K562 (cell line): ENCODE measurements at regions not wholly inside any gene's neighbourhood (a gene's known extent, or its start where the extent isn't known, plus 50 kb on each side); places are given as distances from the start of the nearest gene placed in this dataset.

ENCODE experiments used
- ATAC-seq: fragments of 200-7000 bp; cut with Tn5 transposase; 3 replicates; pipeline ENCODE4 v1.9.1; 2020; ENCODE audit warnings: moderate library complexity
- BruUV-seq: library from RNA; stranded (reverse); fragments of 400-500 nt; replicated peaks from 2 replicates; lab custom pipeline; 2021; lab: Mats Ljungman, UMichigan
- CTCF ChIA-PET: fragments of 300-600 bp; formaldehyde crosslinking; extraction: SDS; loops from one replicate; lab custom pipeline; 2021; ENCODE audit warnings: low intra/inter-chr PET ratio; lab: Yijun Ruan, JAX
- POLR2A ChIA-PET: fragments of 300-600, 350-650 bp; sonication (Branson Sonifier 250); formaldehyde crosslinking; extraction: SDS; loops from one replicate; lab custom pipeline; 2021; ENCODE audit warnings: antibody characterized with exemption, inconsistent platforms; lab: Yijun Ruan, JAX
- DNase-seq, 4 experiments: peaks; one replicate each; pipeline versions ENCODE4 v3.0.0 to v3.0.0-alpha.2; 2011 to 2018; ENCODE audit warnings: low spot score in 3 of 4, mixed read lengths in 3 of 4; ENCODE audit errors: extremely low read depth in 1 of 4
- FAIRE-seq: peaks from 2 replicates; lab custom pipeline; 2011; peaks lifted over from hg19 to GRCh38; lab: Jason Lieb, UNC
- H2AFZ ChIP-seq: 2 replicates; pipeline ENCODE4 v1.6.0; 2011; ENCODE audit warnings: low read depth, low read length, control low read depth, inconsistent platforms
- H3K27ac ChIP-seq: fragments of 200-600 bp; 3 replicates; pipeline ENCODE4 v1.8.0; 2011; ENCODE audit warnings: low read depth, mild to moderate bottlenecking, control low read depth, inconsistent platforms, low read length, moderate library complexity, mixed read lengths; ENCODE audit errors: extremely low read depth
- H3K27me3 ChIP-seq, 2 experiments: fragments of 300-600 bp in 1 of 2; 2 replicates in 1 of 2; 3 replicates in 1 of 2; pipeline versions ENCODE4 v1.6.0 to v1.8.0; 2011; ENCODE audit warnings: inconsistent platforms in 2 of 2, low read length in 2 of 2, mild to moderate bottlenecking in 1 of 2, mixed read lengths in 1 of 2, moderate library complexity in 1 of 2; ENCODE audit not compliant: control insufficient read depth in 2 of 2, insufficient read depth in 2 of 2
- H3K36me3 ChIP-seq: fragments of 300-600 bp; 3 replicates; pipeline ENCODE4 v1.8.0; 2011; ENCODE audit warnings: mild to moderate bottlenecking, low read length, inconsistent platforms; ENCODE audit not compliant: control insufficient read depth, insufficient read depth
- H3K4me1 ChIP-seq, 2 experiments: fragments of 200-600 bp in 1 of 2; replicated peaks in 1 of 2; 2 replicates in 1 of 2; 3 replicates in 1 of 2; pipeline versions ENCODE4 v1.5.1 to v1.8.0; 2011; ENCODE audit warnings: inconsistent platforms in 2 of 2, low read length in 2 of 2, mild to moderate bottlenecking in 1 of 2, mixed read lengths in 1 of 2, moderate library complexity in 1 of 2; ENCODE audit not compliant: control insufficient read depth in 2 of 2, insufficient read depth in 2 of 2
- H3K4me2 ChIP-seq: 2 replicates; pipeline ENCODE4 v1.6.1; 2011; ENCODE audit warnings: low read length, control low read depth, inconsistent platforms, mixed read lengths; ENCODE audit not compliant: insufficient read depth
- H3K4me3 ChIP-seq: fragments of 200-600 bp; sonication (generic), shearing (Covaris generic); 2 replicates; pipeline ENCODE4 v1.5.1; 2016; ENCODE audit warnings: control low read depth, inconsistent platforms
- H3K79me2 ChIP-seq: fragments of 200-600 bp; 3 replicates; pipeline ENCODE4 v1.8.0; 2011; ENCODE audit warnings: low read length, inconsistent platforms; ENCODE audit not compliant: control insufficient read depth, insufficient read depth
- H3K9ac ChIP-seq, 2 experiments: 2 replicates each; pipeline versions ENCODE4 v1.6.0 to v1.6.1; 2011; ENCODE audit warnings: low read depth in 2 of 2, low read length in 2 of 2, control low read depth in 1 of 2, inconsistent platforms in 1 of 2, mild to moderate bottlenecking in 1 of 2, mixed read lengths in 1 of 2; ENCODE audit not compliant: insufficient read depth in 1 of 2
- H3K9me1 ChIP-seq: one replicate; pipeline ENCODE4 v1.6.0; 2011; ENCODE audit warnings: inconsistent platforms, mild to moderate bottlenecking, low read length, moderate library complexity; ENCODE audit not compliant: control insufficient read depth, insufficient read depth
- H3K9me3 ChIP-seq: replicated peaks from 2 replicates; pipeline ENCODE4 v1.5.1; 2011; ENCODE audit warnings: low read depth, low read length, inconsistent platforms; ENCODE audit not compliant: control insufficient read depth, insufficient read depth
- H4K20me1 ChIP-seq: replicated peaks from 2 replicates; pipeline ENCODE4 v1.6.1; 2011; ENCODE audit warnings: low read length, inconsistent platforms, mixed read lengths; ENCODE audit not compliant: control insufficient read depth, insufficient read depth
- E4F1 ChIP-seq: fragments of 250-450 bp; sonication (Bioruptor Pico); IDR thresholded peaks from 2 replicates; pipeline ENCODE4 v1.5.0; 2021; ENCODE audit warnings: mild to moderate bottlenecking, borderline replicate concordance
- GABPB1 ChIP-seq: sonication (generic); formaldehyde crosslinking; IDR thresholded peaks from 2 replicates; pipeline ENCODE4 v1.8.0; 2022; ENCODE audit warnings: mild to moderate bottlenecking, missing genetic modification reagents
- HOXB6 ChIP-seq: fragments of 250-450 bp; sonication (Bioruptor Pico); IDR thresholded peaks from 2 replicates; pipeline ENCODE4 v1.5.1; 2022; ENCODE audit warnings: mild to moderate bottlenecking, borderline replicate concordance
- MEF2D ChIP-seq: conservative IDR thresholded peaks from 2 replicates; pipeline ENCODE4 v1.6.1; 2016; ENCODE audit warnings: low read depth, missing genetic modification characterization, missing compliant biosample characterization
- NCOA6 ChIP-seq: fragments of 450-650 bp; IDR thresholded peaks from 2 replicates; pipeline ENCODE4 v1.6.1; 2017; ENCODE audit warnings: mild to moderate bottlenecking
- PTTG1 ChIP-seq: fragments of 450-650 bp; IDR thresholded peaks from 2 replicates; pipeline ENCODE4 v1.6.1; 2016; ENCODE audit warnings: low read depth, mild to moderate bottlenecking, missing genetic modification characterization, missing compliant biosample characterization
- SAFB ChIP-seq: fragments of 200-400 bp; formaldehyde crosslinking; IDR thresholded peaks from 2 replicates; pipeline ENCODE4 v1.6.1; 2017; ENCODE audit warnings: low read depth, low read length, borderline replicate concordance
- STAT5A ChIP-seq: IDR thresholded peaks from 2 replicates; pipeline ENCODE4 v1.6.1; 2012; ENCODE audit warnings: low read length, inconsistent platforms, borderline replicate concordance
- ZBTB33 ChIP-seq: sonication (generic); formaldehyde crosslinking; IDR thresholded peaks from 2 replicates; pipeline ENCODE4 v1.8.1; 2023; ENCODE audit warnings: mild to moderate bottlenecking, missing genetic modification reagents
- ZFP30 ChIP-seq: fragments of 250-450 bp; sonication (Bioruptor Pico); IDR thresholded peaks from 2 replicates; pipeline ENCODE4 v1.8.0; 2022; ENCODE audit warnings: moderate library complexity, mild to moderate bottlenecking, inconsistent platforms, borderline replicate concordance
- WGBS: fragments of 100-300 bp; shearing (Covaris generic); methylation state at CpG from one replicate; pipeline ENCODE4 v1.1.6; 2016; ENCODE audit warnings: low coverage, mixed read lengths; ENCODE audit not compliant: insufficient coverage; ENCODE audit errors: missing lambda C conversion rate; 5-methylcytosine and 5-hydroxymethylcytosine counted together
- in situ Hi-C: fragments of 300-500 bp; cut with MboI; formaldehyde crosslinking; loops from 4 replicates; pipeline ENCODE4 v1.15.0; 2018; ENCODE audit warnings: inconsistent platforms, mixed read lengths
- intact Hi-C: fragments of 100-400 bp; cut with micrococcal nuclease; formaldehyde crosslinking; loops from 2 replicates; pipeline ENCODE4 v1.14.2; 2022
- TF ChIP-seq, protein P1 (sequence below): IDR thresholded peaks from 2 replicates; pipeline ENCODE4 v1.6.1; 2011; ENCODE audit not compliant: insufficient read length; ENCODE audit errors: extremely low read depth
- TF ChIP-seq, protein P2 (sequence below): fragments of 450-650 bp; formaldehyde crosslinking; IDR thresholded peaks from 2 replicates; pipeline ENCODE4 v1.4.0; 2020; ENCODE audit warnings: mild to moderate bottlenecking, moderate library complexity
- TF ChIP-seq, protein P3 (sequence below): IDR thresholded peaks from 2 replicates; pipeline ENCODE4 v1.6.1; 2016; ENCODE audit warnings: missing genetic modification characterization, missing compliant biosample characterization

DNA sequence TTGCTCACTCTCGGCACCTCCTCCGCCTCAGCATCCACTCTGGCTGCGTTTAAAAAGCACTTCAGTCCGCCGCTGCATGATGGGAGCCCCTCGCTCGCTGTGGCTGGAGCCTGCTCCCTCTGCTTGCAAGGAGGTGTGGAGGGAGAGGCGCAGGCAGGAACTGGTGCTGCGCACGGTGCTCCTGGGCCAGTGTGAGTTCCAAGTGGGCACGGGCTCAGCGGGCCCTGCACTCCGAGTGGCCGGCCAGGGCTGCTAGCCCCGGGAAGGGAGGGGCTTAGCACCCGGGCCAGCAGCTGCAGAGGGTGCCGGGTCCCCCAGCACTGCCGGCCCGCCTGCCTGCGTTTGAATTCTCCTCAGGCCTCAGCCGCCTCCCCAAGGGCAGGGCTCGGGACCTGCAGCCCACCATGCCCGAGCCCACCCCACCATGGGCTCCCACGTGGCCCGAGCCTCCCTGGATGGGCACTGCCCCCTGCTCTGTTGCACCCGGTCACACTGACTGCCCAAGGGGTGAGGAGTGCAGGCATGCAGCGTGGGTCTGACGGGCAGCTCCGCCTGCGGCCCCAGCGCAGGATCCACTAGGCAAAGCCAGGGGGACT is 1599.5 kb downstream of the NCAM2 start (continued):
- TF ChIP-seq E4F1: no peak

GRCh38 chr21:22609802-22610201 is 1611.6 kb downstream of the NCAM2 start:
- H4K20me1 ChIP-seq: no peaks in the 10 kb centered on the region
- FAIRE-seq (no peak), ATAC-seq (no peak), DNase-seq (no peak)
- no peaks in the 10 kb centered on the region for H3K27me3 ChIP-seq
- no peak overlapping the region for H3K9ac ChIP-seq
- H3K4me1 ChIP-seq: no peaks in the 10 kb centered on the region
- H3K4me3 ChIP-seq: no peak overlapping the region
- ChIA-PET CTCF (no interaction called here), POLR2A (no interaction called here)
- H2AFZ ChIP-seq: no peak overlapping the region
- H3K9me3 ChIP-seq: no peaks in the 10 kb centered on the region; the same call in 1 of the 2 replicates
- intact Hi-C loops: no loop called here
- H3K4me2 ChIP-seq: no peak overlapping the region
- no peaks in the 10 kb centered on the region for H3K9me1 ChIP-seq
- H3K27ac ChIP-seq: no peak overlapping the region
- in situ Hi-C loops: no loop called here
- no peaks in the 10 kb centered on the region for H3K36me3 ChIP-seq
- WGBS: 5% methylated on average over 3 of the region's 3 CpGs
- no peaks in the 10 kb centered on the region for H3K79me2 ChIP-seq
- BruUV-seq: no TSS peak
- TF ChIP-seq, protein P1, sequence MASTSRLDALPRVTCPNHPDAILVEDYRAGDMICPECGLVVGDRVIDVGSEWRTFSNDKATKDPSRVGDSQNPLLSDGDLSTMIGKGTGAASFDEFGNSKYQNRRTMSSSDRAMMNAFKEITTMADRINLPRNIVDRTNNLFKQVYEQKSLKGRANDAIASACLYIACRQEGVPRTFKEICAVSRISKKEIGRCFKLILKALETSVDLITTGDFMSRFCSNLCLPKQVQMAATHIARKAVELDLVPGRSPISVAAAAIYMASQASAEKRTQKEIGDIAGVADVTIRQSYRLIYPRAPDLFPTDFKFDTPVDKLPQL: no peak
- TF ChIP-seq GABPB1 (CRISPR knock-in tag) (no peak), SAFB (no peak), STAT5A (no peak), NCOA6 (no peak), ZBTB33 (no peak), MEF2D (tag) (no peak), PTTG1 (no peak), ZFP30 (CRISPR knock-in tag) (no peak), HOXB6 (no peak)
- TF ChIP-seq, protein P2, sequence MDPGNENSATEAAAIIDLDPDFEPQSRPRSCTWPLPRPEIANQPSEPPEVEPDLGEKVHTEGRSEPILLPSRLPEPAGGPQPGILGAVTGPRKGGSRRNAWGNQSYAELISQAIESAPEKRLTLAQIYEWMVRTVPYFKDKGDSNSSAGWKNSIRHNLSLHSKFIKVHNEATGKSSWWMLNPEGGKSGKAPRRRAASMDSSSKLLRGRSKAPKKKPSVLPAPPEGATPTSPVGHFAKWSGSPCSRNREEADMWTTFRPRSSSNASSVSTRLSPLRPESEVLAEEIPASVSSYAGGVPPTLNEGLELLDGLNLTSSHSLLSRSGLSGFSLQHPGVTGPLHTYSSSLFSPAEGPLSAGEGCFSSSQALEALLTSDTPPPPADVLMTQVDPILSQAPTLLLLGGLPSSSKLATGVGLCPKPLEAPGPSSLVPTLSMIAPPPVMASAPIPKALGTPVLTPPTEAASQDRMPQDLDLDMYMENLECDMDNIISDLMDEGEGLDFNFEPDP (CRISPR knock-in tag): no peak
- TF ChIP-seq, protein P3, sequence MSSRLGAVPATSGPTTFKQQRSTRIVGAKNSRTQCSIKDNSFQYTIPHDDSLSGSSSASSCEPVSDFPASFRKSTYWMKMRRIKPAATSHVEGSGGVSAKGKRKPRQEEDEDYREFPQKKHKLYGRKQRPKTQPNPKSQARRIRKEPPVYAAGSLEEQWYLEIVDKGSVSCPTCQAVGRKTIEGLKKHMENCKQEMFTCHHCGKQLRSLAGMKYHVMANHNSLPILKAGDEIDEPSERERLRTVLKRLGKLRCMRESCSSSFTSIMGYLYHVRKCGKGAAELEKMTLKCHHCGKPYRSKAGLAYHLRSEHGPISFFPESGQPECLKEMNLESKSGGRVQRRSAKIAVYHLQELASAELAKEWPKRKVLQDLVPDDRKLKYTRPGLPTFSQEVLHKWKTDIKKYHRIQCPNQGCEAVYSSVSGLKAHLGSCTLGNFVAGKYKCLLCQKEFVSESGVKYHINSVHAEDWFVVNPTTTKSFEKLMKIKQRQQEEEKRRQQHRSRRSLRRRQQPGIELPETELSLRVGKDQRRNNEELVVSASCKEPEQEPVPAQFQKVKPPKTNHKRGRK (tag): no peak
